ENCODE measurements at regions not wholly inside any gene's neighbourhood (a gene's known extent, or its start where the extent isn't known, plus 50 kb on each side); places are given as distances from the start of the nearest gene placed in this dataset. TPM values are rescaled to one million over a fixed set of nuclear protein-coding genes. Genes with fewer than 3 reads are reported as not detected.

DNA sequence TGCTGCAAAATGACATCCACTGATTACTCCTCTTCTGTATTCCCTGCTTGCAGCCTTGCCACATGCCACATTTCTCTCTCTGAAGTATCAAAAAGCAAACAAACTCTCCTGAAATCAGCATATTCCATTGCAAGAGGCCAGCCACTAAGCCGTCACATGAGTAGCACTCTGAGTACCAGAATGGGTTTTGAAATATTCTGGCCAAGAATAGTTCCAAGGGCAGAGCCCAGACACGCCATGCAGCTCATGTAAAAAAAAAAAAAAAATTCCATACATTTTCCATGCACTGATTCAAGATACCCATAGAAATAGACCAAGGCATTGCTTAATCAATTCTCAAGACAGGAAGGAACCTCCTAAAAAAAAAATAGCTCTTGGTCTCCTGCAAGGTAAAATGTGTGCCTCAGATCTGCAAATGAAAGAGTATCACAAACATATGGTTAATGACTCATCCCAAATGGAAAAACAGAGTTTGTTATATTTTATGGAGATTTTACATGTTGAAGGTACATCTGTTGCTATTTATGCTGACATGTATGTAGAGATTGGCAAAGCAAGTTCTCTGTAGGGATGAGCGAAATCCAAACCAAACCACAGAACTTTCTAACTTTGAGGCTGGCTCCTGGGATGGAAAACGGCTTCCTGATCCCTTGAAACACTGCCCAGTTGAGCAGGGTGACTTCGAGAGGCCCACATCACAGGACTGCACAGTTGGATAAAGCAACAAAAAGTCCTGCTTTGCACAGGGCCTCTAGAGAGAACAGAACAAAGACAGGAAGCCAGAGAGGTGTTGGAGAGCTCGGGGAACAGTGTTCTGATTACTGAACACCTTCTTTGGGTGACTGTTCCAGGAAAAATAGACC is 346.2 kb downstream of the ZNF521 start:
- Histone ChIP-seq H3K36me3 (ENCODE audit: control insufficient read depth in 4 of 4, insufficient read depth in 3 of 4, low read depth in 1 of 4, low read length in 3 of 4) (no peaks in the 10 kb centered on the region), H3K4me1 (ENCODE audit: control insufficient read depth in 4 of 4, insufficient read depth in 4 of 4, low read length in 3 of 4) (no peaks in the 10 kb centered on the region), H3K27me3 (ENCODE audit: control insufficient read depth in 4 of 4, insufficient read depth in 4 of 4, low read length in 3 of 4) (no peaks in the 10 kb centered on the region), H3K9me3 (ENCODE audit: control insufficient read depth in 4 of 4, low read length in 3 of 4) (peaks cover 0 to 3% (median 3%) of the 10 kb centered on the region in 4 donors), H3K27ac (ENCODE audit: low read depth in 1 of 2, low read length in 2 of 2) (no peak overlapping the region), H3K4me3 (ENCODE audit: low read depth in 1 of 3, low read length in 3 of 3) (no peak overlapping the region), H3K9ac (ENCODE audit: low read depth in 1 of 2, low read length in 2 of 2) (no peak overlapping the region)
- no peak for TF ChIP-seq FOXA1 (IDR thresholded peaks at IDR 0.05)
- 57% methylated on average over 6 of the region's 6 CpGs for WGBS
- no peak for DNase-seq (ENCODE audit: low spot score)

DNA sequence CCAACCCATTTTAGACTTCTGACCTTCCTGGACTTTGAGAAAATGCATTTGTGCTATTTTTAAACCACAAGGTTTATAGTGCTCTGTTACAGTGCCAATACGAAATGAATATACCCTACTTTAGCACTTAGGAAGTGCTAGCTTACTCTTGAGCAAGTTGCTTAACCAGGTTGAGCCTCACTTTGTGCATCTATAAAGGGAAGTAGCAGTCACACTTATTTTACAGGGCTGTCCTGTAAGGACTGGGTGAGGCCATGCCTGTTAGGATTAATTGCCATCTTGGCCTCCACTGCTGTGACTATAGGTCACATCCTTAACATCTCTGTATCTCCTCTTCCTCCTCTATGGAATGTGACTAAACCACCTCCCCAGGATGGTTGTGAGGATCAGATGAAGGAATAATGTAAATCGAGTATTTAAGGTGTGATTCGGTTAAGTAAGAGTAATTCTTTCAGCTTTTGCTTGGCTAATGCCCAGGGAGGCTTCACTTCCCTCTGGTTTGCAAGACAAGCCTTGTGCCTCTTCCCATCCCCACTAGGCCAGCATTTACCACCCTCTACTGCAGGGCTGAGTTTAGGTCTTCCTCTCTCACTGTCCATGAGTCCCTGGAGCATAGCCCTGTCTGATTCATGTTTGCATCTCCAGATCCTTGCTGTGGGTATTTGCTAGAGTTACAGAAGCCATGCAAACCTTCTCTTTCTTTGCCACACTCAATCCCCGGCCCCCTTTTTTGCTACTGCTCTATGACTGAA is 341.2 kb downstream of the ZNF521 start:
- no peak overlapping the region for H3K9ac ChIP-seq (ENCODE audit: low read depth in 1 of 2, low read length in 2 of 2)
- no peak for DNase-seq (ENCODE audit: low spot score)
- H3K9me3 ChIP-seq (ENCODE audit: control insufficient read depth in 4 of 4, low read length in 3 of 4): peaks cover 2 to 3% (median 3%) of the 10 kb centered on the region in 4 donors
- no peaks in the 10 kb centered on the region for H3K4me1 ChIP-seq (ENCODE audit: control insufficient read depth in 4 of 4, insufficient read depth in 4 of 4, low read length in 3 of 4)
- TF ChIP-seq, protein P1, sequence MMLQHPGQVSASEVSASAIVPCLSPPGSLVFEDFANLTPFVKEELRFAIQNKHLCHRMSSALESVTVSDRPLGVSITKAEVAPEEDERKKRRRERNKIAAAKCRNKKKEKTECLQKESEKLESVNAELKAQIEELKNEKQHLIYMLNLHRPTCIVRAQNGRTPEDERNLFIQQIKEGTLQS (IDR thresholded peaks at IDR 0.05): no peak
- TF ChIP-seq JUND (IDR thresholded peaks at IDR 0.05): no peak
- no peak for TF ChIP-seq FOXA2 (IDR thresholded peaks at IDR 0.05)
- TF ChIP-seq FOXA1 (IDR thresholded peaks at IDR 0.05): no peak
- no peak for TF ChIP-seq HNF4G (IDR thresholded peaks at IDR 0.05)
- TF ChIP-seq, protein P2, sequence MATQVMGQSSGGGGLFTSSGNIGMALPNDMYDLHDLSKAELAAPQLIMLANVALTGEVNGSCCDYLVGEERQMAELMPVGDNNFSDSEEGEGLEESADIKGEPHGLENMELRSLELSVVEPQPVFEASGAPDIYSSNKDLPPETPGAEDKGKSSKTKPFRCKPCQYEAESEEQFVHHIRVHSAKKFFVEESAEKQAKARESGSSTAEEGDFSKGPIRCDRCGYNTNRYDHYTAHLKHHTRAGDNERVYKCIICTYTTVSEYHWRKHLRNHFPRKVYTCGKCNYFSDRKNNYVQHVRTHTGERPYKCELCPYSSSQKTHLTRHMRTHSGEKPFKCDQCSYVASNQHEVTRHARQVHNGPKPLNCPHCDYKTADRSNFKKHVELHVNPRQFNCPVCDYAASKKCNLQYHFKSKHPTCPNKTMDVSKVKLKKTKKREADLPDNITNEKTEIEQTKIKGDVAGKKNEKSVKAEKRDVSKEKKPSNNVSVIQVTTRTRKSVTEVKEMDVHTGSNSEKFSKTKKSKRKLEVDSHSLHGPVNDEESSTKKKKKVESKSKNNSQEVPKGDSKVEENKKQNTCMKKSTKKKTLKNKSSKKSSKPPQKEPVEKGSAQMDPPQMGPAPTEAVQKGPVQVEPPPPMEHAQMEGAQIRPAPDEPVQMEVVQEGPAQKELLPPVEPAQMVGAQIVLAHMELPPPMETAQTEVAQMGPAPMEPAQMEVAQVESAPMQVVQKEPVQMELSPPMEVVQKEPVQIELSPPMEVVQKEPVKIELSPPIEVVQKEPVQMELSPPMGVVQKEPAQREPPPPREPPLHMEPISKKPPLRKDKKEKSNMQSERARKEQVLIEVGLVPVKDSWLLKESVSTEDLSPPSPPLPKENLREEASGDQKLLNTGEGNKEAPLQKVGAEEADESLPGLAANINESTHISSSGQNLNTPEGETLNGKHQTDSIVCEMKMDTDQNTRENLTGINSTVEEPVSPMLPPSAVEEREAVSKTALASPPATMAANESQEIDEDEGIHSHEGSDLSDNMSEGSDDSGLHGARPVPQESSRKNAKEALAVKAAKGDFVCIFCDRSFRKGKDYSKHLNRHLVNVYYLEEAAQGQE (IDR thresholded peaks at IDR 0.05): no peak
- TF ChIP-seq, protein P3, sequence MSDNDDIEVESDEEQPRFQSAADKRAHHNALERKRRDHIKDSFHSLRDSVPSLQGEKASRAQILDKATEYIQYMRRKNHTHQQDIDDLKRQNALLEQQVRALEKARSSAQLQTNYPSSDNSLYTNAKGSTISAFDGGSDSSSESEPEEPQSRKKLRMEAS (IDR thresholded peaks at IDR 0.05): no peak
- TF ChIP-seq RAD21 (IDR thresholded peaks at IDR 0.05): no peak
- no peak for TF ChIP-seq NR2F2 (IDR thresholded peaks at IDR 0.05)
- TF ChIP-seq, protein P4, sequence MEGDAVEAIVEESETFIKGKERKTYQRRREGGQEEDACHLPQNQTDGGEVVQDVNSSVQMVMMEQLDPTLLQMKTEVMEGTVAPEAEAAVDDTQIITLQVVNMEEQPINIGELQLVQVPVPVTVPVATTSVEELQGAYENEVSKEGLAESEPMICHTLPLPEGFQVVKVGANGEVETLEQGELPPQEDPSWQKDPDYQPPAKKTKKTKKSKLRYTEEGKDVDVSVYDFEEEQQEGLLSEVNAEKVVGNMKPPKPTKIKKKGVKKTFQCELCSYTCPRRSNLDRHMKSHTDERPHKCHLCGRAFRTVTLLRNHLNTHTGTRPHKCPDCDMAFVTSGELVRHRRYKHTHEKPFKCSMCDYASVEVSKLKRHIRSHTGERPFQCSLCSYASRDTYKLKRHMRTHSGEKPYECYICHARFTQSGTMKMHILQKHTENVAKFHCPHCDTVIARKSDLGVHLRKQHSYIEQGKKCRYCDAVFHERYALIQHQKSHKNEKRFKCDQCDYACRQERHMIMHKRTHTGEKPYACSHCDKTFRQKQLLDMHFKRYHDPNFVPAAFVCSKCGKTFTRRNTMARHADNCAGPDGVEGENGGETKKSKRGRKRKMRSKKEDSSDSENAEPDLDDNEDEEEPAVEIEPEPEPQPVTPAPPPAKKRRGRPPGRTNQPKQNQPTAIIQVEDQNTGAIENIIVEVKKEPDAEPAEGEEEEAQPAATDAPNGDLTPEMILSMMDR (IDR thresholded peaks at IDR 0.05; ENCODE audit: low read depth, low read length, missing input control): no peak
- TF ChIP-seq SP1 (IDR thresholded peaks at IDR 0.05): no peak
- no peak for TF ChIP-seq RXRA (IDR thresholded peaks at IDR 0.05)
- H3K27ac ChIP-seq (ENCODE audit: low read depth in 1 of 2, low read length in 2 of 2): no peak overlapping the region
- H3K27me3 ChIP-seq (ENCODE audit: control insufficient read depth in 4 of 4, insufficient read depth in 4 of 4, low read length in 3 of 4): no peaks in the 10 kb centered on the region
- no peak overlapping the region for H3K4me3 ChIP-seq (ENCODE audit: low read depth in 1 of 3, low read length in 3 of 3)
- H3K36me3 ChIP-seq (ENCODE audit: control insufficient read depth in 4 of 4, insufficient read depth in 3 of 4, low read depth in 1 of 4, low read length in 3 of 4): no peaks in the 10 kb centered on the region
- WGBS: 72% methylated on average over 4 of the region's 4 CpGs

Small RNA genes lying in the stretch of these regions (small RNA-seq; reads per million reads assigned to genes)
- gene PPIAP57: not detected

Measured in liver (tissue), 9 donors.